WTC11 (cell line): ENCODE measurements at regions not wholly inside any gene's neighbourhood (a gene's known extent, or its start where the extent isn't known, plus 50 kb on each side); places are given as distances from the start of the nearest gene placed in this dataset.

Experiments used
- ESRRA ChIP-seq: sonication (generic); formaldehyde crosslinking; IDR thresholded peaks from 2 replicates; pipeline ENCODE4 v1.8.1; 2022; ENCODE audit warnings: mild to moderate bottlenecking, missing genetic modification reagents, borderline replicate concordance
- HMGXB4 ChIP-seq: sonication (generic); formaldehyde crosslinking; IDR thresholded peaks from 2 replicates; pipeline ENCODE4 v1.8.1; 2023; ENCODE audit warnings: mild to moderate bottlenecking, moderate library complexity, missing genetic modification reagents
- IRF2 ChIP-seq: sonication (generic); formaldehyde crosslinking; IDR thresholded peaks from 2 replicates; pipeline ENCODE4 v1.8.0; 2022; ENCODE audit warnings: low read depth, missing genetic modification reagents, borderline replicate concordance
- MAX ChIP-seq: sonication (generic); formaldehyde crosslinking; IDR thresholded peaks from 2 replicates; pipeline ENCODE4 v1.8.0; 2022; ENCODE audit warnings: mild to moderate bottlenecking, missing genetic modification reagents
- RELA ChIP-seq: sonication (generic); formaldehyde crosslinking; IDR thresholded peaks from 2 replicates; pipeline ENCODE4 v1.8.1; 2022; ENCODE audit warnings: missing genetic modification reagents, mild to moderate bottlenecking, borderline replicate concordance
- SP1 ChIP-seq: sonication (generic); formaldehyde crosslinking; conservative IDR thresholded peaks from 2 replicates; pipeline ENCODE4 v1.8.1; 2022; ENCODE audit warnings: missing genetic modification reagents
- TCF7 ChIP-seq: sonication (generic); formaldehyde crosslinking; IDR thresholded peaks from 2 replicates; pipeline ENCODE4 v1.8.0; 2022; ENCODE audit warnings: mild to moderate bottlenecking, low read depth, missing genetic modification reagents, moderate library complexity
- ZNF423 ChIP-seq: fragments of 250-450 bp; sonication (Bioruptor Pico); IDR thresholded peaks from 2 replicates; pipeline ENCODE4 v2.1.2; 2022; ENCODE audit warnings: mild to moderate bottlenecking, moderate library complexity
- TF ChIP-seq, protein P1 (sequence below): sonication (generic); formaldehyde crosslinking; IDR thresholded peaks from 2 replicates; pipeline ENCODE4 v1.8.1; 2022; ENCODE audit warnings: mild to moderate bottlenecking, missing genetic modification reagents, moderate library complexity, borderline replicate concordance
- TF ChIP-seq, protein P2 (sequence below): fragments of 200-600 bp; IDR thresholded peaks from 2 replicates; pipeline ENCODE4 v1.8.0; 2022; ENCODE audit warnings: antibody characterized with exemption

DNA sequence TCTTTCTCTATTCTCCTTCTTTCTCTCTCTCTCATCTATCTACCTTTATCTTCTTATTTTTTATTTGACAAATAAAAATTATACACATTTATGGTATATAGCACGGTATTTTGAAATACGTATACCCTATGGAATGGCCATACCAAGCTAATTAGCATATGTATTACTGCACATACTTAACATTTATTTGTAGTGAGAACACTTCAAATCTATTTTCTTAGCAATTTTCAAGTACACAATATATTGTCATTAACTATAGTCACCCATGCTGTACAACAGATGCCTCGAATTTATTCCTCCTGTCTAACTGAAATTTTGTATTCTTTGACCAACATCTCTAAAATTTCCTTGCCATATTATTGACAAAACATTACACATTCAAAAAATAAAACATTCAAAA is 447.1 kb downstream of the MIAT start:
- TF ChIP-seq, protein P1, sequence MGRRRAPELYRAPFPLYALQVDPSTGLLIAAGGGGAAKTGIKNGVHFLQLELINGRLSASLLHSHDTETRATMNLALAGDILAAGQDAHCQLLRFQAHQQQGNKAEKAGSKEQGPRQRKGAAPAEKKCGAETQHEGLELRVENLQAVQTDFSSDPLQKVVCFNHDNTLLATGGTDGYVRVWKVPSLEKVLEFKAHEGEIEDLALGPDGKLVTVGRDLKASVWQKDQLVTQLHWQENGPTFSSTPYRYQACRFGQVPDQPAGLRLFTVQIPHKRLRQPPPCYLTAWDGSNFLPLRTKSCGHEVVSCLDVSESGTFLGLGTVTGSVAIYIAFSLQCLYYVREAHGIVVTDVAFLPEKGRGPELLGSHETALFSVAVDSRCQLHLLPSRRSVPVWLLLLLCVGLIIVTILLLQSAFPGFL (CRISPR knock-in tag): no peak
- no peak for TF ChIP-seq RELA (CRISPR knock-in tag)
- TF ChIP-seq, protein P2, sequence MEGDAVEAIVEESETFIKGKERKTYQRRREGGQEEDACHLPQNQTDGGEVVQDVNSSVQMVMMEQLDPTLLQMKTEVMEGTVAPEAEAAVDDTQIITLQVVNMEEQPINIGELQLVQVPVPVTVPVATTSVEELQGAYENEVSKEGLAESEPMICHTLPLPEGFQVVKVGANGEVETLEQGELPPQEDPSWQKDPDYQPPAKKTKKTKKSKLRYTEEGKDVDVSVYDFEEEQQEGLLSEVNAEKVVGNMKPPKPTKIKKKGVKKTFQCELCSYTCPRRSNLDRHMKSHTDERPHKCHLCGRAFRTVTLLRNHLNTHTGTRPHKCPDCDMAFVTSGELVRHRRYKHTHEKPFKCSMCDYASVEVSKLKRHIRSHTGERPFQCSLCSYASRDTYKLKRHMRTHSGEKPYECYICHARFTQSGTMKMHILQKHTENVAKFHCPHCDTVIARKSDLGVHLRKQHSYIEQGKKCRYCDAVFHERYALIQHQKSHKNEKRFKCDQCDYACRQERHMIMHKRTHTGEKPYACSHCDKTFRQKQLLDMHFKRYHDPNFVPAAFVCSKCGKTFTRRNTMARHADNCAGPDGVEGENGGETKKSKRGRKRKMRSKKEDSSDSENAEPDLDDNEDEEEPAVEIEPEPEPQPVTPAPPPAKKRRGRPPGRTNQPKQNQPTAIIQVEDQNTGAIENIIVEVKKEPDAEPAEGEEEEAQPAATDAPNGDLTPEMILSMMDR: no peak
- no peak for TF ChIP-seq IRF2
- no peak for TF ChIP-seq TCF7
- TF ChIP-seq MAX (CRISPR knock-in tag): no peak
- no peak for TF ChIP-seq SP1 (CRISPR knock-in tag)
- TF ChIP-seq HMGXB4 (CRISPR knock-in tag): no peak
- no peak for TF ChIP-seq ESRRA (CRISPR knock-in tag)
- no peak for TF ChIP-seq ZNF423
